ENCODE measurements at regions not wholly inside any gene's neighbourhood (a gene's known extent, or its start where the extent isn't known, plus 50 kb on each side); places are given as distances from the start of the nearest gene placed in this dataset.

DNA sequence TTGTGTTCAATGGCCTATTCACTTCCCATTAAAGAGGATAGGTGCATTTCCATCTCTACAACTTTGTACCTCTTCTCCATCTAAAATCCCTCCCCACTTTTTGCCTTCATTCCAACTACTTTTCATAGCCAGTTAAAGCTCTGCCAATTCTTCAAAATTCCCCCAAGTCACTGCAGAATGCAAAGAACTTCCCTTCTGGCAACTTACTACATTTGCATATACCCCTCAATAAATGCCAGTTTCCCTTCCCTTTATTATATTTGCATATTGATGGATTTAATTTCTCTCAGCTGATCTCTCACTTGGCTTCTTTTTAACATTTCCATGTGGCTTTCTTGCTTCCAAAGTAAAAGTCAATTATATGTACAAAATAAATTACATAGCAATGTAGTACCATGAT lies 393.4 kb downstream of the HACE1 start:
- TF ChIP-seq, protein P1, sequence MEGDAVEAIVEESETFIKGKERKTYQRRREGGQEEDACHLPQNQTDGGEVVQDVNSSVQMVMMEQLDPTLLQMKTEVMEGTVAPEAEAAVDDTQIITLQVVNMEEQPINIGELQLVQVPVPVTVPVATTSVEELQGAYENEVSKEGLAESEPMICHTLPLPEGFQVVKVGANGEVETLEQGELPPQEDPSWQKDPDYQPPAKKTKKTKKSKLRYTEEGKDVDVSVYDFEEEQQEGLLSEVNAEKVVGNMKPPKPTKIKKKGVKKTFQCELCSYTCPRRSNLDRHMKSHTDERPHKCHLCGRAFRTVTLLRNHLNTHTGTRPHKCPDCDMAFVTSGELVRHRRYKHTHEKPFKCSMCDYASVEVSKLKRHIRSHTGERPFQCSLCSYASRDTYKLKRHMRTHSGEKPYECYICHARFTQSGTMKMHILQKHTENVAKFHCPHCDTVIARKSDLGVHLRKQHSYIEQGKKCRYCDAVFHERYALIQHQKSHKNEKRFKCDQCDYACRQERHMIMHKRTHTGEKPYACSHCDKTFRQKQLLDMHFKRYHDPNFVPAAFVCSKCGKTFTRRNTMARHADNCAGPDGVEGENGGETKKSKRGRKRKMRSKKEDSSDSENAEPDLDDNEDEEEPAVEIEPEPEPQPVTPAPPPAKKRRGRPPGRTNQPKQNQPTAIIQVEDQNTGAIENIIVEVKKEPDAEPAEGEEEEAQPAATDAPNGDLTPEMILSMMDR (conservative IDR thresholded peaks at IDR 0.05; ENCODE audit: low read depth, low read length), result no peak
- TF ChIP-seq EZH2 (IDR thresholded peaks at IDR 0.05; ENCODE audit: low read length, unreplicated experiment), result no peak
- TF ChIP-seq EZH2phosphoT487 (IDR thresholded peaks at IDR 0.05; ENCODE audit: borderline replicate concordance, low read length), result no peak

Measured in PC-3 (cell line).